SK-N-SH (cell line): ENCODE measurements at regions not wholly inside any gene's neighbourhood (a gene's known extent, or its start where the extent isn't known, plus 50 kb on each side); places are given as distances from the start of the nearest gene placed in this dataset.

Experiments
- CTCF ChIA-PET: fragments of 300-600, 350-600 bp; formaldehyde crosslinking; extraction: SDS; loops from one replicate; lab custom pipeline; 2021; lab: Yijun Ruan, JAX
- POLR2A ChIA-PET: fragments of 350-600 bp; sonication (Branson Sonifier 250); formaldehyde crosslinking; extraction: SDS; loops from one replicate; lab custom pipeline; 2020; ENCODE audit warnings: antibody characterized with exemption, inconsistent platforms; lab: Yijun Ruan, JAX
- DNase-seq: peaks from one replicate; pipeline ENCODE4 v3.0.0; 2012
- H2AFZ ChIP-seq: fragments of 200-600 bp; sonication (generic); 2 replicates; pipeline ENCODE4 v1.8.1; 2016; ENCODE audit warnings: antibody characterized with exemption, mild to moderate bottlenecking, low read depth
- H3F3A ChIP-seq: fragments of 200-600 bp; sonication (generic); replicated peaks from 2 replicates; pipeline ENCODE3; 2016; ENCODE audit warnings: antibody characterized with exemption, mild to moderate bottlenecking; ENCODE audit not compliant: insufficient read depth
- H3K27ac ChIP-seq, 2 experiments: fragments of 200-500 bp in 1 of 2; fragments of 200-600 bp in 1 of 2; sonication (Bioruptor generic) in 1 of 2; sonication (generic), shearing (Covaris generic) in 1 of 2; 2 replicates each; pipeline versions ENCODE4 v1.5.1 to v1.6.1; 2014 to 2016; ENCODE audit warnings: low read depth in 2 of 2, inconsistent platforms in 1 of 2, low read length in 1 of 2, mild to moderate bottlenecking in 1 of 2, mixed read lengths in 1 of 2
- H3K27me3 ChIP-seq: fragments of 200-600 bp; sonication (generic), shearing (Covaris generic); 2 replicates; pipeline ENCODE4 v1.6.1; 2016; ENCODE audit warnings: mixed run types; ENCODE audit not compliant: insufficient read depth
- H3K36me3 ChIP-seq, 2 experiments: fragments of 200-500 bp in 1 of 2; fragments of 200-600 bp in 1 of 2; sonication (Bioruptor generic) in 1 of 2; sonication (generic) in 1 of 2; replicated peaks in 1 of 2; 2 replicates each; pipeline versions ENCODE3 to v1.5.1; 2014 to 2016; ENCODE audit warnings: low read length in 1 of 2, mild to moderate bottlenecking in 1 of 2; ENCODE audit not compliant: insufficient read depth in 2 of 2, control insufficient read depth in 1 of 2
- H3K4me1 ChIP-seq, 2 experiments: fragments of 200-500 bp in 1 of 2; fragments of 200-600 bp in 1 of 2; sonication (Bioruptor generic) in 1 of 2; sonication (generic), shearing (Covaris generic) in 1 of 2; 2 replicates each; pipeline versions ENCODE4 v1.5.1 to v1.6.1; 2014 to 2016; ENCODE audit warnings: low read depth in 1 of 2, low read length in 1 of 2, mixed run types in 1 of 2; ENCODE audit not compliant: insufficient read depth in 2 of 2, control insufficient read depth in 1 of 2
- H3K4me2 ChIP-seq: fragments of 200-600 bp; sonication (generic), shearing (Covaris generic); 2 replicates; pipeline ENCODE4 v1.6.1; 2017; ENCODE audit warnings: mixed run types
- H3K4me3 ChIP-seq, 2 experiments: fragments of 200-500 bp in 1 of 2; fragments of 200-600 bp in 1 of 2; sonication (Bioruptor generic) in 1 of 2; sonication (generic), shearing (Covaris generic) in 1 of 2; 2 replicates each; pipeline versions ENCODE4 v1.5.1 to v1.8.1; 2014 to 2016; ENCODE audit warnings: low read depth in 2 of 2, inconsistent platforms in 1 of 2, low read length in 1 of 2, mild to moderate bottlenecking in 1 of 2, mixed read lengths in 1 of 2, moderate library complexity in 1 of 2
- H3K79me2 ChIP-seq: fragments of 200-600 bp; sonication (generic); 2 replicates; pipeline ENCODE4 v1.8.1; 2017; ENCODE audit warnings: mild to moderate bottlenecking; ENCODE audit not compliant: insufficient read depth
- H3K9ac ChIP-seq: fragments of 200-600 bp; sonication (generic); 2 replicates; pipeline ENCODE4 v1.6.1; 2017; ENCODE audit warnings: mixed run types
- H3K9me2 ChIP-seq: fragments of 200-600 bp; sonication (generic); 2 replicates; pipeline ENCODE4 v1.6.1; 2017; ENCODE audit warnings: mixed run types
- H3K9me3 ChIP-seq: fragments of 200-600 bp; sonication (generic); 2 replicates; pipeline ENCODE4 v1.6.1; 2017; ENCODE audit warnings: mixed run types, mild to moderate bottlenecking, moderate library complexity
- H4K20me1 ChIP-seq: fragments of 200-600 bp; sonication (generic); 2 replicates; pipeline ENCODE4 v1.6.1; 2017; ENCODE audit warnings: mild to moderate bottlenecking, mixed run types; ENCODE audit not compliant: insufficient read depth
- EP300 ChIP-seq, 2 experiments: IDR thresholded peaks; 2 replicates each; pipeline versions ENCODE4 v1.4.0 to v1.6.1; 2012; ENCODE audit warnings: borderline replicate concordance in 1 of 2, low read depth in 1 of 2, low read length in 1 of 2
- EZH2phosphoT487 ChIP-seq: fragments of 200-600 bp; sonication (generic); IDR thresholded peaks from 2 replicates; pipeline ENCODE4 v1.6.1; 2017; ENCODE audit warnings: low read depth, mixed run types, mild to moderate bottlenecking, antibody characterized with exemption, moderate library complexity, borderline replicate concordance
- FOSL2 ChIP-seq: IDR thresholded peaks from 2 replicates; pipeline ENCODE4 v1.4.0; 2012; ENCODE audit warnings: low read depth, mild to moderate bottlenecking, moderate library complexity, borderline replicate concordance
- FOXJ3 ChIP-seq: sonication (generic); formaldehyde crosslinking; IDR thresholded peaks from 2 replicates; pipeline ENCODE4 v1.5.1; 2020; ENCODE audit warnings: mild to moderate bottlenecking, missing genetic modification reagents
- FOXM1 ChIP-seq: IDR thresholded peaks from 2 replicates; pipeline ENCODE4 v1.4.0; 2012; ENCODE audit warnings: low read depth, mild to moderate bottlenecking
- GATA2 ChIP-seq: sonication (generic); formaldehyde crosslinking; IDR thresholded peaks from 2 replicates; pipeline ENCODE4 v1.5.0; 2020; ENCODE audit warnings: mild to moderate bottlenecking, missing genetic modification reagents
- NFIC ChIP-seq: IDR thresholded peaks from 2 replicates; pipeline ENCODE4 v1.4.0; 2012; ENCODE audit warnings: borderline replicate concordance
- NRF1 ChIP-seq: IDR thresholded peaks from 2 replicates; pipeline ENCODE4 v1.6.1; 2012; ENCODE audit warnings: low read depth, mild to moderate bottlenecking, low read length
- POLR2AphosphoS5 ChIP-seq: IDR thresholded peaks from 2 replicates; pipeline ENCODE4 v1.6.1; 2012; ENCODE audit warnings: low read depth, low read length
- RCOR1 ChIP-seq: fragments of 150-350 bp; IDR thresholded peaks from 2 replicates; pipeline ENCODE4 v1.6.1; 2017; ENCODE audit warnings: antibody characterized with exemption, low read length
- RXRA ChIP-seq: IDR thresholded peaks from 2 replicates; pipeline ENCODE4 v1.4.0; 2012; ENCODE audit warnings: low read depth, mild to moderate bottlenecking, borderline replicate concordance
- TCF12 ChIP-seq: IDR thresholded peaks from 2 replicates; pipeline ENCODE4 v1.4.0; 2012
- YY1 ChIP-seq: IDR thresholded peaks from 2 replicates; pipeline ENCODE4 v1.4.0; 2012; ENCODE audit warnings: low read depth, mild to moderate bottlenecking
- ZBTB33 ChIP-seq: IDR thresholded peaks from 2 replicates; pipeline ENCODE4 v1.4.0; 2012; ENCODE audit warnings: low read depth, borderline replicate concordance
- WGBS: methylation state at CpG from one replicate; pipeline ENCODE4 v1.1.6; 2017; ENCODE audit warnings: low lambda C conversion rate; 5-methylcytosine and 5-hydroxymethylcytosine counted together
- TF ChIP-seq, protein P1 (sequence below): IDR thresholded peaks from 2 replicates; pipeline ENCODE4; 2012
- TF ChIP-seq, protein P2 (sequence below): IDR thresholded peaks from 2 replicates; pipeline ENCODE4 v1.4.0; 2012; ENCODE audit warnings: low read depth, borderline replicate concordance
- TF ChIP-seq, protein P3 (sequence below): IDR thresholded peaks from 2 replicates; pipeline ENCODE4 v1.4.0; 2012; ENCODE audit warnings: low read depth
- TF ChIP-seq, protein P4 (sequence below): fragments of 200-600 bp; sonication (generic); IDR thresholded peaks from 2 replicates; pipeline ENCODE4 v1.6.1; 2017; ENCODE audit warnings: antibody characterized with exemption, mild to moderate bottlenecking, moderate library complexity

DNA sequence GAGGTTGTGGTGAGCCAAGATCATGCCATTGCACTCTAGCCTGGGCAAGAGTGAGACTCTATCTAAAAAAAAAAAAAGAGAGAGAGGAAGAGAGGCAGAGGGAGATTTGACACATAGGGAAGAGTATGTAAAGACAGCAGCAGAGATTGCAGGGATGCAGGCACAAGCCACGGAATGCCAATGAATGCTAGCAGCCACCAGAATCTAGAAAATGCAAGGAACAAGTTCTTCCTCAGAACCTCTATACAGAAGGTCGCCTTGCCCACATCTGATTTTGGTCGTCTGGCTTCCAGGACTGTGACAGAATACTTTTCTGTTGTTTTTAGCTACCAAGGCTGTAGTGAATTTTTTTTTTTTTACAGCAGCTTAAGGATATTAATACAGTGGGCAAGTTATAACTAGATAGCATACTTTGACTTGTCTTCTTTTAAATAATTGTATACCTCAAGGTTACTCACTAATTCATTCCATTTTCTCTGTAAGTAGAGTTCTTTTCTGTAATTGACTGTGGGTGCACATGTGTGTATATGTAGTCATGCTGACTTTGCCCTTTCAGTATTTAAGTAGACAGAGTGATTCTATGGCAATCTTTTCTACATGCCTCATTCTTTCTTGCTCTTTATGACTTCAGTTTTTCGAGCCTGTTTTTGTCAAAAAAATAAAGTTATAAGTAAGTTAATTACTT is 402.2 kb downstream of the GJA1 start:
- ChIA-PET POLR2A (no interaction called here), CTCF (interaction anchor here (3.3 kb wide), 1 partner anchor 11 kb away, joined by 16 read pairs; no protein-coding TSS in a partner anchor)
- H3K9me3 ChIP-seq, result no peaks in the 10 kb centered on the region
- no peak overlapping the region for H3K27ac ChIP-seq
- whole genome bisulfite sequencing, result 64% methylated on average over 4 of the region's 4 CpGs
- H3K9ac ChIP-seq, result no peak overlapping the region
- TF ChIP-seq EZH2phosphoT487, result no peak
- no peak for TF ChIP-seq RXRA
- no peak overlapping the region for H3K4me2 ChIP-seq
- no peaks in the 10 kb centered on the region for H3K27me3 ChIP-seq
- no peak overlapping the region for H3K4me3 ChIP-seq
- peaks cover 4 to 10% of the 10 kb centered on the region in 2 experiments; a peak in 1 of 4 replicates for H3K4me1 ChIP-seq
- H2AFZ ChIP-seq, result no peak overlapping the region
- no peak for DNase-seq
- H3K79me2 ChIP-seq, result no peaks in the 10 kb centered on the region
- no peaks in the 10 kb centered on the region for H4K20me1 ChIP-seq
- no peaks in the 10 kb centered on the region for H3F3A ChIP-seq
- no peaks in the 10 kb centered on the region for H3K9me2 ChIP-seq
- H3K36me3 ChIP-seq, result no peaks in the 10 kb centered on the region

DNA sequence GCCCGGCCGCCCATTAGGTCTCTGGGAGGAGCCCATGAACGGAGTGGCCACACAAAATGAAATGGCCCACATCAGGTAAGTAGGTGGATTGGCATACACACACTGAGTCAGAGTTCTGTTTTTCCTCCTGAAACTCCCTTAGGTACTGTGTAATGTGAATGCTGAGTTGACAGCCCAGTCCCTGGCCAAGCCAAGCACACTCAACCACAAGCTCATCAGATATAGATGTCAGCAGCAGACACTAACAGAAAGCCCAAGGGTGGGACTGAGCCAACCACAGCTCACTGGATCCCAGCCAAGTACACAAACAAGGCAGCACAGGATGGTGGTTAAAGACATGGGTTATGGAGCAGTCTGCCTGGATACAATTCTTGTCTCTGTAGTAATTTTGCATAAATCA is 403.4 kb downstream of the GJA1 start:
- Histone ChIP-seq H3K4me1 (peaks cover 4 to 10% of the 10 kb centered on the region in 2 experiments; a peak in 1 of 4 replicates), H2AFZ (no peak overlapping the region), H3K4me2 (no peak overlapping the region), H3K36me3 (no peaks in the 10 kb centered on the region), H3F3A (no peaks in the 10 kb centered on the region), H3K9me2 (no peaks in the 10 kb centered on the region), H3K9me3 (no peaks in the 10 kb centered on the region), H3K4me3 (no peak overlapping the region), H3K27me3 (no peaks in the 10 kb centered on the region), H3K79me2 (no peaks in the 10 kb centered on the region), H3K9ac (no peak overlapping the region), H4K20me1 (no peaks in the 10 kb centered on the region), H3K27ac (peak overlapping the region in 1 of 2 experiments; percentile 18; a peak in 1 of 4 replicates)
- DNase-seq, result no peak
- ChIA-PET CTCF (interaction anchor here (1.2 to 3.3 kb wide), 2 partner anchors 10 to 409 kb away, joined by 4 to 16 read pairs; no protein-coding TSS in a partner anchor), POLR2A (no interaction called here)
- WGBS, result 71% methylated on average over 3 of the region's 3 CpGs
- peak; percentile 98 for TF ChIP-seq NFIC
- TF ChIP-seq YY1, result no peak
- TF ChIP-seq RCOR1, result no peak
- TF ChIP-seq, protein P1, sequence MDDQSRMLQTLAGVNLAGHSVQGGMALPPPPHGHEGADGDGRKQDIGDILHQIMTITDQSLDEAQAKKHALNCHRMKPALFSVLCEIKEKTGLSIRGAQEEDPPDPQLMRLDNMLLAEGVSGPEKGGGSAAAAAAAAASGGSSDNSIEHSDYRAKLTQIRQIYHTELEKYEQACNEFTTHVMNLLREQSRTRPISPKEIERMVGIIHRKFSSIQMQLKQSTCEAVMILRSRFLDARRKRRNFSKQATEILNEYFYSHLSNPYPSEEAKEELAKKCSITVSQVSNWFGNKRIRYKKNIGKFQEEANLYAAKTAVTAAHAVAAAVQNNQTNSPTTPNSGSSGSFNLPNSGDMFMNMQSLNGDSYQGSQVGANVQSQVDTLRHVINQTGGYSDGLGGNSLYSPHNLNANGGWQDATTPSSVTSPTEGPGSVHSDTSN, result peak; percentile 95
- no peak for TF ChIP-seq NRF1
- TF ChIP-seq TCF12, result peak; percentile 98
- TF ChIP-seq FOSL2, result peak; percentile 58; the same call in 1 of the 2 replicates
- TF ChIP-seq, protein P2, sequence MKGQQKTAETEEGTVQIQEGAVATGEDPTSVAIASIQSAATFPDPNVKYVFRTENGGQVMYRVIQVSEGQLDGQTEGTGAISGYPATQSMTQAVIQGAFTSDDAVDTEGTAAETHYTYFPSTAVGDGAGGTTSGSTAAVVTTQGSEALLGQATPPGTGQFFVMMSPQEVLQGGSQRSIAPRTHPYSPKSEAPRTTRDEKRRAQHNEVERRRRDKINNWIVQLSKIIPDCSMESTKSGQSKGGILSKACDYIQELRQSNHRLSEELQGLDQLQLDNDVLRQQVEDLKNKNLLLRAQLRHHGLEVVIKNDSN, result no peak
- TF ChIP-seq FOXJ3 (CRISPR knock-in tag), result no peak
- peak; percentile 65; the same call in 1 of the 2 replicates for TF ChIP-seq RXRA
- TF ChIP-seq POLR2AphosphoS5, result peak; percentile 82; the same call in 1 of the 2 replicates
- peak; percentile 78 for TF ChIP-seq FOXM1
- TF ChIP-seq, protein P3, sequence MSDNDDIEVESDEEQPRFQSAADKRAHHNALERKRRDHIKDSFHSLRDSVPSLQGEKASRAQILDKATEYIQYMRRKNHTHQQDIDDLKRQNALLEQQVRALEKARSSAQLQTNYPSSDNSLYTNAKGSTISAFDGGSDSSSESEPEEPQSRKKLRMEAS, result 0 out of 2 replicates have a peak, but pooled peaks have one; percentile 47
- peak; percentile 20 to 92; a peak in 2 of 4 replicates for TF ChIP-seq EP300 (IDR thresholded peaks at IDR 0.05; ENCODE audit: borderline replicate concordance in 1 of 2, low read depth in 1 of 2, low read length in 1 of 2)
- no peak for TF ChIP-seq GATA2 (CRISPR knock-in tag)
- TF ChIP-seq ZBTB33, result peak; percentile 62; the same call in 1 of the 2 replicates
- TF ChIP-seq, protein P4, sequence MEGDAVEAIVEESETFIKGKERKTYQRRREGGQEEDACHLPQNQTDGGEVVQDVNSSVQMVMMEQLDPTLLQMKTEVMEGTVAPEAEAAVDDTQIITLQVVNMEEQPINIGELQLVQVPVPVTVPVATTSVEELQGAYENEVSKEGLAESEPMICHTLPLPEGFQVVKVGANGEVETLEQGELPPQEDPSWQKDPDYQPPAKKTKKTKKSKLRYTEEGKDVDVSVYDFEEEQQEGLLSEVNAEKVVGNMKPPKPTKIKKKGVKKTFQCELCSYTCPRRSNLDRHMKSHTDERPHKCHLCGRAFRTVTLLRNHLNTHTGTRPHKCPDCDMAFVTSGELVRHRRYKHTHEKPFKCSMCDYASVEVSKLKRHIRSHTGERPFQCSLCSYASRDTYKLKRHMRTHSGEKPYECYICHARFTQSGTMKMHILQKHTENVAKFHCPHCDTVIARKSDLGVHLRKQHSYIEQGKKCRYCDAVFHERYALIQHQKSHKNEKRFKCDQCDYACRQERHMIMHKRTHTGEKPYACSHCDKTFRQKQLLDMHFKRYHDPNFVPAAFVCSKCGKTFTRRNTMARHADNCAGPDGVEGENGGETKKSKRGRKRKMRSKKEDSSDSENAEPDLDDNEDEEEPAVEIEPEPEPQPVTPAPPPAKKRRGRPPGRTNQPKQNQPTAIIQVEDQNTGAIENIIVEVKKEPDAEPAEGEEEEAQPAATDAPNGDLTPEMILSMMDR, result no peak
